HG02798 (cell line): ENCODE measurements at regions not wholly inside any gene's neighbourhood (a gene's known extent, or its start where the extent isn't known, plus 50 kb on each side); places are given as distances from the start of the nearest gene placed in this dataset.

Source experiments
- ATAC-seq: cut with Tn5 transposase; IDR thresholded peaks from one replicate; pipeline ENCODE4 v1.9.1; 2021; ENCODE audit warnings: mild to moderate bottlenecking; ENCODE audit not compliant: unreplicated experiment, poor library complexity

GRCh38 chr10:129329385-129330055 is 137.5 kb upstream of the MGMT start:
- ATAC-seq, result no peak

- no peak for ATAC-seq
Measured at GRCh38 chr10:129330211-129330610, 136.8 kb upstream of the MGMT start.

- ATAC-seq, result no peak
Measured at GRCh38 chr10:129331207-129331838, 135.7 kb upstream of the MGMT start.

GRCh38 chr10:129331839-129332220 is 135.2 kb upstream of the MGMT start:
- ATAC-seq, result no peak

GRCh38 chr10:129332476-129332875 is 134.6 kb upstream of the MGMT start:
- ATAC-seq, result no peak

GRCh38 chr10:129333706-129334105 is 133.3 kb upstream of the MGMT start:
- ATAC-seq, result no peak

GRCh38 chr10:129334266-129334665 is 132.8 kb upstream of the MGMT start:
- no peak for ATAC-seq

GRCh38 chr10:129335396-129335795 is 131.6 kb upstream of the MGMT start:
- ATAC-seq, result no peak

GRCh38 chr10:129335942-129336341 is 131.1 kb upstream of the MGMT start:
- ATAC-seq, result no peak

GRCh38 chr10:129339191-129339590 is 127.8 kb upstream of the MGMT start:
- no peak for ATAC-seq

- no peak for ATAC-seq
Measured at GRCh38 chr10:129339841-129340240, 127.2 kb upstream of the MGMT start.

GRCh38 chr10:129341087-129341486 is 126.0 kb upstream of the MGMT start:
- ATAC-seq, result no peak

GRCh38 chr10:129342385-129342784 is 124.7 kb upstream of the MGMT start:
- ATAC-seq, result no peak

- no peak for ATAC-seq
Measured at GRCh38 chr10:129343141-129343540, 123.9 kb upstream of the MGMT start.

- ATAC-seq, result no peak
Measured at GRCh38 chr10:129344103-129344502, 122.9 kb upstream of the MGMT start.

- ATAC-seq, result no peak
Measured at GRCh38 chr10:129344731-129345355, 122.2 kb upstream of the MGMT start.

- ATAC-seq, result no peak
Measured at GRCh38 chr10:129345763-129346162, 121.3 kb upstream of the MGMT start.

- no peak for ATAC-seq
Measured at GRCh38 chr10:129350690-129351089, 116.4 kb upstream of the MGMT start.

GRCh38 chr10:129353101-129353500 is 113.9 kb upstream of the MGMT start:
- no peak for ATAC-seq

GRCh38 chr10:129360046-129360445 is 107.0 kb upstream of the MGMT start:
- ATAC-seq, result no peak

- ATAC-seq, result no peak
Measured at GRCh38 chr10:129361676-129362376, 105.2 kb upstream of the MGMT start.
